ENCODE measurements at regions not wholly inside any gene's neighbourhood (a gene's known extent, or its start where the extent isn't known, plus 50 kb on each side); places are given as distances from the start of the nearest gene placed in this dataset.
A peak's percentile ranks its signal among the peaks of the same experiment; 100 is the strongest.

DNA sequence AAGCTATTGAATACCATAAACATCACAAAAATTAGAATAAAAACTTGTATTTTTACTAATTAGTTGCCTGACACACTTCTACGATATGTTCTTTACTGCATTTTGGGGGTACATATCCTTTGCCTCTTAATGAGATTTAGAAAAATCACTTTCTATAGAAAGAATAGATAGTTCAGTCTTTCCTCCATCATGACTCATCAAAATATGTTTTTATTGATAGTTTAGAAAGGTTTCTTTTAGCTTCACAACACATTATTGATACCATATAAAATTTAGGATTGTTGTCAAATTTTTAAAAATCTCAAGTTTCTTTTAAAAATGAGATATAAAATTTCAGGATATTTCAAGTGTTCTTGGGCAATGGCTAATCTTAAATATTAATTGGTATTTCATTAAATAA is 74.5 kb upstream of the NOCT start:
- H3K9me3 ChIP-seq: no peaks in the 10 kb centered on the region
- H3K36me3 ChIP-seq: no peaks in the 10 kb centered on the region
- DNase-seq: no peak
- no peaks in the 10 kb centered on the region for H3K27me3 ChIP-seq
- no peak overlapping the region for H3K4me3 ChIP-seq

DNA sequence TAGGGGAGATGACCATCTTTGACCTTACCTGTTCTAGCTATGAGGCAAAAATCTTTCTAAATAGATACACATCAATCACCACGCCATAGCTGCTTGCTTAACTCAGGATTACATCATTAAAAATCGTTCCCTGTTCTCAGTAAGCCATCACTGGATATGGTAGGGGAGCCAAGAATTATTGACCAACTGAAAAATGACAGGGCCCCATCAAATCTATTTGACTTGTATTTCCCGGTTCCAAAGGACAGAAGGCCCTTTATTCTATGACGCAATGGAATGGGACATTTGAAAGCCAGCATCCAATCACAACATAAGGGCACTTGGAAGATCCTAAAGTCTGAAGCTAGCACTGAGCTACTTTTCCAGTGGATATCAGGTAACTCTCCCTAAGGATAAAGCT is 75.6 kb upstream of the NOCT start:
- DNase-seq: no peak
- H3K4me3 ChIP-seq: no peak overlapping the region
- H3K9me3 ChIP-seq: no peaks in the 10 kb centered on the region
- H3K27me3 ChIP-seq: no peaks in the 10 kb centered on the region
- no peaks in the 10 kb centered on the region for H3K36me3 ChIP-seq

DNA sequence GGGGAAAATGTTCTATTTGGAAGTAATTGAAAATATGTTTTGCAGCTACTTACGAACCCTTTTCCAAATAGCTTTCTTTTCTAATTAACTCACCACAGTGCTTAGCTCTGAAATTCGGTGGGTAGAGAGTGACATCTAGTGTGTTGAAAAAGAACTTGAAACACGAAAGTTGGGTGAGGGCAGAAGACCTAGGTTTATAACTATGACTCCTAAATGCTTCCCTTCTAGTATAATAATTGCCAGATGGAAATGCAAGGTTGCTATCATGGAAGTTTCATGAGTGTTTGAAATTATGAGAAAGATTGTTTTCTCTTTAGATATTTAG is 77.3 kb upstream of the NOCT start:
- DNase-seq: no peak
- Histone ChIP-seq H3K4me3 (no peak overlapping the region), H3K9me3 (no peaks in the 10 kb centered on the region), H3K36me3 (no peaks in the 10 kb centered on the region), H3K27me3 (no peaks in the 10 kb centered on the region)

- DNase-seq: no peak
- Histone ChIP-seq H3K4me3 (no peak overlapping the region), H3K36me3 (no peaks in the 10 kb centered on the region), H3K9me3 (no peaks in the 10 kb centered on the region), H3K27me3 (no peaks in the 10 kb centered on the region)
Observed at GRCh38 chr4:138935135-138935807, 80.3 kb upstream of the NOCT start.

DNA sequence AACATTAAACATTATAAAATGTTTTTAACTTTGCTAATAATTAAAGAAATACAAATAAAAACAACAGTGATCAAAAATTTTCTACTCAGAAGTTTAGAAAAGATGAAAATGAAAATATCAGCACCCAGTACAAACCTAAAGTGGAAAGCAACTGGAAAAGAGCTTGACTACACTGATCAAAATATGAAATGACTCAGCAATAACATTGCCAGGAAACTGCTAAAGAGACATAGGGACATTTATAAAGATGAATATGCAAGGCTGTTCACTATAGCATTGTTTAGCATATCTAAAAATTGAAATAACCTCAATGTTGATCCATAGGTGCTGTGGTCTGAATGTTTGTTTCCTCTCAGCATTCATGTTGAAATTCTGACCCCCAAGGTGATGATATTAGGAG is 88.5 kb upstream of the NOCT start:
- Histone ChIP-seq H3K27me3 (no peaks in the 10 kb centered on the region), H3K36me3 (no peaks in the 10 kb centered on the region), H3K9me3 (no peaks in the 10 kb centered on the region), H3K4me3 (no peak overlapping the region)
- DNase-seq: no peak

DNA sequence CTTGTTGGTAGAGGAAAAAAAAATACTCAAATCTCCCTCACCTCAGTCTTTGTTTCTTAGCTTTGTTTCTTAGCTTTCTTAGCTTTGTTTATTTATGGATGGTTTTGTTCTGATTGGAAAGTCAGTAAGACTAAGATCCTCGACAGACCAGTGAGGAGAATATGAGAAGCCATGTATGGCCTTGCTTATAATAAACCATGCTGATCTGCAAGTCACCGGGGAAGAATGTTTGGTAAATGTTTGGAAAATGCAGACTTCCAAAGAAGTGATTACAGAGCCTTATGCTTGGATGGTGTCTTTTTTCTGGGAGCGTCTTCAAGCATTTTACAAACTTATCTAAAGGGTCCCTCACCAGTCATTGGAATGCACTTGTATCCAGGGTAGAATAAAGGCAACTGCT is 90.1 kb upstream of the NOCT start:
- Histone ChIP-seq H3K4me3 (no peak overlapping the region), H3K9me3 (no peaks in the 10 kb centered on the region), H3K27me3 (no peaks in the 10 kb centered on the region), H3K36me3 (no peaks in the 10 kb centered on the region)
- no peak for DNase-seq

DNA sequence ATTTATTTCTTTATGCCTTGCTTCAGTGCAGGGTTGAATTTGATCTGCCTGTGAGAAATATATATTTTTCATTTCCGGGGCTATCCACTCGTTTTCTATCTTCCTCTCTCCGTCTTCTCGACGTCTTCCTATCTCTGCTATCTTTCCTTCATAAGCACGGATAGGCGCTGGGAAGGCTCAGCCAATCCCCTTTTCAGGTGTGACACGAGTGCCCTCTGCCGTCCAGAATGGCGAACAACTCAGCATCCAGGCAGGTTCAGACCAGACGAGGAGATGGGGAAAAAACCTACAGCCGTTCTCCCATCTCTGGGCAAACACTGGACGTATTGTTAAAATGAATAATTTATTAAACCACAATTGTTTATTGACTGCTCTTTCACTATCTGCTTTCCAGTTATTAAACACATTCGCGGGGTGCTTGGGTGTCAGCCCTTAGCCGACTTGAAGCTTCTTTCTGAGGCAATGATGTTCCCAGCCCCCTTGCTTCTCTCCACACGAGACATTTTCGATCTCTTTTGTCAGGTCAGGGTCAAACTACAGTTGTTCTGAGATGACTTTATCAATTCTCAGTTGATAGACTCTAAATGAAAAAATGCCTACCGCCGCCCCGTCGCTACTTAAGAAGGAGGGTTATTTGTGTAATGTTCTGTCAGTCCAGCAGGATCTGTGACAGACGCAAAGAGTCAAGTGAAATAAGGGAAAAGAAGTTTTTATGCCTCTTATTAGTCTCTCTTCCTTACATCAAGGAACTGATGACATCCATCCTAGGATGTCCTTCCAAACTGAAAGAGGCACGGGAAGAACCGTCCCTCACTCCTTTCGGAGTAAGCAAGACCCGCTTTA is 96.3 kb upstream of the NOCT start:
- Histone ChIP-seq H3K4me3 (no peak overlapping the region), H3K36me3 (no peaks in the 10 kb centered on the region), H3K9me3 (no peaks in the 10 kb centered on the region), H3K27me3 (no peaks in the 10 kb centered on the region)
- DNase-seq: peak; percentile 25

DNA sequence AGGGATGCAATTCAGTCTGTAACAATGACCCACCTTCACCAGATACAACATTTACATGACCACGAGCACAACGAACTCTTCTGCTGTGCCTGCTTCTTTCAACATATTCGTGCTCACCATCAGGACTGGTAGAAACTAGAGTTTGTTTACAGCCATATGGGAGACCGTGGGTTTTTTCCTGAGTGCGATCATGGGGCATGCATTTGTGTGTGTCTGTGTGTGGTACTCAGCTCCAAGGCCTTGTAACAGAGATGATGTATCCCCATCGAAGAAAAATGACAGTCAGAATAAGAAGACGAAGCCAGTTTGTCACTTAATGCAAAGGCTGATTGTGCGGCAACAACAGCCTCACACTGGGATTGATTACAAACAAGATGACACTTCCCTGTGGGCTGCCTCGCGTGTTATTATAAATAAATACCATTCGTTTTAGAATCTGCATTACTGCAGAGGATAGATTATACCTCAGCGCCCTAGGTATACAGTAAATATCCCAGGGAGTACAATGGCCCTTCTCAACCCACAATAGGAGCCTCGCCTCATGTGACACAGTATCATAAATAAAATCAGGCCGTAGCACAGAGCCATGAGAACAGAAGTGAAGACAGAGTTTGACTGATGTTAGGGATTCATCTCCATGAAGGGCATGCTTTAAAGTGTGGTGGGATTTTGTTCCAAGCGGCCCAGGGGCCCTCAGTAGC is 97.3 kb upstream of the NOCT start:
- Histone ChIP-seq H3K36me3 (no peaks in the 10 kb centered on the region), H3K27me3 (no peaks in the 10 kb centered on the region), H3K4me3 (no peak overlapping the region), H3K9me3 (no peaks in the 10 kb centered on the region)
- DNase-seq: no peak

DNA sequence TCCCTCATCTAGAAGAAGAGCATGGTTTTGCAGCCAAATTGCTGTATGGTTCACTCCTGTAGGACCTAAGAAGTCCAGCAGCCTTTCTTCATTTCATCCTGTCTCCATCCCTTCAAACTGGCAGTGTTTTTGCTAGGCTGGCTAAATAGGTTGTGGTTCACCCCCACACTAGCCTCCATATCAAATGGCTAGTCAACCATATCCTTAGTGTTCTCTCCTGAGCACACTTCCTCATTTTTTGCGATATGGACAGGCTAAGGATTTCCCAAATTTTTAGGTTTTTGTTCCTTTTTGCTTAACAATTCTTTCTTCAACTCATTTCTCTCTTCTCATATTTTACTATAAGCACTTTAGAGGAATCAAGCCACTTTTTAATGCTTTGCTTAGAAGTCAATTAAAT is 98.8 kb upstream of the NOCT start:
- Histone ChIP-seq H3K4me3 (no peak overlapping the region), H3K9me3 (no peaks in the 10 kb centered on the region), H3K27me3 (no peaks in the 10 kb centered on the region), H3K36me3 (no peaks in the 10 kb centered on the region)
- no peak for DNase-seq

DNA sequence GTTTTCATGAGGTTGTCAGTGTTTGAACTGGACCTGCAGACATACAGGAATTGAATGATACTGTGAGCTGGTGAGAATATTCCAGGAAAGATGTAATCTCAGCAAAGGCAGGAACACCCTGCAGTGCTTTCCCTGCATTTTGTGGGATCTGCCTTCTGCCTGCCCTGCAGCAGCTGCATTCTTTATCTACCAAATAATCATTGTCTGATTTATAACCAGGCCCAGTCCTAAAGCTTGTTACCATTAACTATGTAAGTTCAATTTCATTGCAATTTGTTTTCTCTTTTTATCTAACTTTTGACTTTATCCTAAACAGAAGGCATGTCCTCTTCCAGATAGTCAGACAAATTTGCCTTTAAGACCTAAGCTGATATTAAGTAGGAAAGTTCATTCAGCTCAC is 99.8 kb upstream of the NOCT start:
- Histone ChIP-seq H3K4me3 (no peak overlapping the region), H3K9me3 (no peaks in the 10 kb centered on the region), H3K36me3 (no peaks in the 10 kb centered on the region), H3K27me3 (no peaks in the 10 kb centered on the region)
- no peak for DNase-seq

DNA sequence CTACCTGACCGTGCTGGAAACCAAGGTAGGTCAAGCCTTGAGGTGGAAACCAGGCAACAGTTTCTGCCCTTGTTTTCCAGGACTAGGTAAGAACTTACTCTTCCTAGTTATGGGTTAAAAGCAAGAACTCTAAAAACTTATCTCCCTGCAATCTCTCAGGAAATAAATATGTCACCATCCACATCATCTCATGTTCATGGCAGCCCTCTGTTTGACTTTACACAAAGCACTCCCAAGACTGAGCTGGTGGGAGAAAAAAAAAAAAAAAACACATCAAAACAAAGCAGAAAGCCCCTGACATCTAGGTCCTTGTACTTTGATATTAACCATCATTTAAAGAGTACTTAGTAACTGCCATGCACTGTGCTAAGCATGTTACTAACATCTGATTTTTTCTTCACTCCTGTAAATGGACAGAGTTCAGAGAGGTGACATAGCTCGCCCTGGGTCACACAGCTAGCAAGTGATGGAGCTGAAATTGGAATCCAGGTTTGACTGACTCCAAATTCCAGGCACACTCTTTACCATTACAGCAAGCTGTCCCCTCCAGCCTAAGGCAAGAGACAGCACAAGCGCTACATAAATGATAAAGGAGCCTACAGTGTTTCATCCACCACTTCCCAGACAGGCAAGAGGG is 102.8 kb upstream of the NOCT start:
- H3K9me3 ChIP-seq: no peaks in the 10 kb centered on the region
- no peaks in the 10 kb centered on the region for H3K36me3 ChIP-seq
- H3K4me3 ChIP-seq: no peak overlapping the region
- DNase-seq: no peak
- no peaks in the 10 kb centered on the region for H3K27me3 ChIP-seq

DNA sequence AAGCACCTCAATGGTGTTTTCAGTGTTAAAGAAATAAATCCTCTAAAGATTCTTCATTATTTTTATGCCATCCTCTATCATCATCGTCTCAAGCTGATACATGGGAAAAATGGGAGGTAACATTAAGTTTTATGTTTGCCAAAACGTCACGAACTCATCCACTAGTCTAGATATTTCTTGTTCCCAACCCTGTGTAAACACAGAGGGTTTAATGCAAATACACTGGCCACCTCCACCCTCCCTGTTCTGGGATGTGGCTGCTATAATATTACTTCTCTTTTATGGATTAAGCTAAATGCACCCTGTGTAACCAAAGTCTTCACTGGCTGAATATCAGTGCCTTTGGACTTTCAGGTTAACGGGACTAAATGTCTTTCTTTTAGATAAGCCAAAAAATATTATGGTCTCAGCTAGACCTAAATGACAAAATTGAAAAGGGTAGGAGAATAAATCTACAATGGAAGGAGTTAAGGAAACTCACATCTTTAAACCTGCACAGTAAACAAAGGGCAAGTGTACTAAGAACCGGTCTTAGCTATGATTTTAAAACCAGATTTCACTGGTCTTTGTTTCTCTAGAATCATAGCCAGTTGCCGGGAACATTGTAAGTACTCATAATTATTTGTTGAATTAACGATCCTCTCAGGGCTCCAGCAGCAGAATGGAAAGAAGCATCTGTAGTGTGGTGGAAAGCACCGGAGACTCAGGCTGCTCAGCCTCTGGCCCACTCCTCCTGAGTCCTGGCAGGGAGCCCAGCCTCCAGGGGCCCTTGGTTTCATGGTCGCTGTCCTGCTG is 103.5 kb upstream of the NOCT start:
- Histone ChIP-seq H3K36me3 (no peaks in the 10 kb centered on the region), H3K4me3 (no peak overlapping the region), H3K27me3 (no peaks in the 10 kb centered on the region), H3K9me3 (no peaks in the 10 kb centered on the region)
- DNase-seq: no peak

DNA sequence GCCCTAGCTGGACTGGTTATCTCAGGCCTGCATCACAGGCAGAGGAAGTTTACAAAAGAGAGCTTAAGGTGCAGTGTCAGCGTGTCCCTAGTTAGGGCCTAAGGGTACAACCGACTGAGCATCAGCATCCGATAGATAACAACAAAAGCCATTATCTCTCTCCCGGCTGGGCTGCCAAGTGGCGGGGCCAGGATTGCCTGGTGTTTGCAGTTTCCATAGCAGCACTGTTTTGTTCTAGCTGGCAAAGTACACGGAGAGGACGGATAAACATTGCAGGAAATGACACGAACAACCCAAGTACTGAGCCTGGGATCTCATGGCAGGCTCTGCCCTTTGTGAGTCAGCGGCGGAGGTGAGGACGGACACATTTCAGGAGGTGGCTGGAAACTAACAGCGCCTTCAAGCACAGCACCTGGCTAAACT is 104.7 kb upstream of the NOCT start:
- Histone ChIP-seq H3K9me3 (no peaks in the 10 kb centered on the region), H3K36me3 (no peaks in the 10 kb centered on the region), H3K27me3 (no peaks in the 10 kb centered on the region), H3K4me3 (no peak overlapping the region)
- DNase-seq: peak; percentile 19

GRCh38 chr4:138910195-138910913 is 105.2 kb upstream of the NOCT start:
- Histone ChIP-seq H3K36me3 (no peaks in the 10 kb centered on the region), H3K4me3 (no peak overlapping the region), H3K27me3 (no peaks in the 10 kb centered on the region), H3K9me3 (no peaks in the 10 kb centered on the region)
- DNase-seq: no peak

DNA sequence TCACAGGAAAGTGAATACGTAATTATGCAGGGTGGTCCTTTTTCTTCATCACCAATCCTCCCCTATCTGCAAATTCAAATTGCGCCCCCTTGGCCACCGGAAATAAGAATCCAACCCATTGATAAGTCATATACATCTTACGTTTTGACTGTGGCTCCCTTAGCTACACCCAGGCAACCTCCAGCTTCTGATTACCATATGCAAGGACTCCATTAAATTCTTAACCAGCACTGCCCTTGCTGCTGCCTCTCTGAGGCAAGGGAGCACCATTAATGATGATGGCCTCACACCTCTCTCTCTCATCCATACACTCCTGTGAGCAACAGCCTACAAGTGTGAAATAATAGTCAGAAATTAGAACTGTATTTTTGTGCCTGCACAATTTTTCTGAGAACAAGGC is 106.0 kb upstream of the NOCT start:
- Histone ChIP-seq H3K36me3 (no peaks in the 10 kb centered on the region), H3K9me3 (no peaks in the 10 kb centered on the region), H3K27me3 (no peaks in the 10 kb centered on the region), H3K4me3 (no peak overlapping the region)
- DNase-seq: no peak

DNA sequence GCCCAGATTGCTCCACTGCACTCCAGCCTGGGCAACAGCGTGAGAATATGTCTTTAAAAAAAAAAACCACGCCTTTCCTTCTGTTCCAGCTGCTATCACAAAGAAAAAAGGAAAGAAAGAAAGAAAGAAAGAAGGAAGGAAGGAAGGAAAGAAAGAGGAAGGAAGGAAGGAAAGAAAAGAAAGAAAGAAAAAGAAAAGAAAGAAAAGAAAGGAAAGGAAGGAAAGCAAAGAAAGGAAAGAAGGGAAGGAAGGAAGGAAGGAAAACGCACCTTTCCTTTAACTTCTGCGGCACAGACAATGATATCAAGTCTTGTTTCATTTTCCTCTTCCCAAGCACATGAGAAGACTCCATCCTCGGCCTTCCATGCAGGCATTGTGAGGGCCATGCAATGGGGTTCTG is 107.4 kb upstream of the NOCT start:
- Histone ChIP-seq H3K36me3 (no peaks in the 10 kb centered on the region), H3K4me3 (no peak overlapping the region)
- DNase-seq: no peak

More for the DNA sequence above, 107.4 kb upstream of the NOCT start:
- no peaks in the 10 kb centered on the region for H3K27me3 ChIP-seq
- no peaks in the 10 kb centered on the region for H3K9me3 ChIP-seq
